ENCODE measurements at regions not wholly inside any gene's neighbourhood (a gene's known extent, or its start where the extent isn't known, plus 50 kb on each side); places are given as distances from the start of the nearest gene placed in this dataset.
"Not testable (repeated sequence)": the region's sequence is repeated elsewhere in the genome, so short reads cannot be mapped to it uniquely, and the experiment has no call there.

GRCh38 chr11:71638801-71639519 is 56.3 kb upstream of the KRTAP5-11 start:
- DNase-seq = peak; percentile 64 to 78

DNA sequence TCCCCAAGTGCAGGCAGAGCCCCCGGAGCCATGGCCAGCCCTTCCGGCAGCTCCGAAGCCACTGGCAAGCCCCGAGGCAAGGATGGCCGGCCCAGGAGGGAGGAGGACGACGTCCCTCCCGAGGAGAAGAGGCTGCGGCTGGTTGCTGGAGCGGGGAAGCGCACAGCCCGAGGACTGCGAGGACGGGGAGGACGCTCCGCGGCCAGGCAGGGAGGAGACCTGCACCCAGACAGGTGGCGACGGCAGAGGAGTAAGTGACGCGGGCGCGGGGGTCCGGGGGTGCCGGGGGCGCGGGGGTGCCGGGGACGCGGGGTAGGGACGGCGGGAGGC is 56.8 kb upstream of the KRTAP5-11 start:
- DNase-seq = not testable (repeated sequence)

- DNase-seq = not testable (repeated sequence)
Observed at GRCh38 chr11:71639916-71640315, 57.2 kb upstream of the KRTAP5-11 start.

GRCh38 chr11:71647078-71647477 is 64.4 kb upstream of the KRTAP5-11 start:
- not testable (repeated sequence) for DNase-seq

DNA sequence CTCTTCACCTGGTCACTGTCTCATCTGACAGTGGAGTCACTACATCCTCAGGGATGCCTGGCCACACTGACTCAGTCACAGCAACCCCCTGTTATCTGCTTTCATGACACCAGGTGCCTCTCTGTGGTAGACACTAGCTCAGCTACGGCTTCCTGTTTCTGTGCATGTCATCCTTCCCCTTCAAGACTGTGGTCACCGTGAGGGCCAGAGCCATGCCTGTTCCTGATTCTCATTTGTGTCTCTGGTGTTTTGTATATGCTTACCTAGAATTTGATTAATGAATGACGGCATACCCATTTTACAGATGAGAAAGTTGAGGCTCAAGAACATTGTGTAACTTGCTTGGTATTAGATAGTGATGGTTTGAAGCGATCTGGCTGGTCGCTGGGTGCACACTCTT is 70.3 kb upstream of the KRTAP5-11 start:
- not testable (repeated sequence) for DNase-seq

GRCh38 chr11:71654423-71654822 is 71.7 kb upstream of the KRTAP5-11 start:
- DNase-seq = not testable (repeated sequence)

DNA sequence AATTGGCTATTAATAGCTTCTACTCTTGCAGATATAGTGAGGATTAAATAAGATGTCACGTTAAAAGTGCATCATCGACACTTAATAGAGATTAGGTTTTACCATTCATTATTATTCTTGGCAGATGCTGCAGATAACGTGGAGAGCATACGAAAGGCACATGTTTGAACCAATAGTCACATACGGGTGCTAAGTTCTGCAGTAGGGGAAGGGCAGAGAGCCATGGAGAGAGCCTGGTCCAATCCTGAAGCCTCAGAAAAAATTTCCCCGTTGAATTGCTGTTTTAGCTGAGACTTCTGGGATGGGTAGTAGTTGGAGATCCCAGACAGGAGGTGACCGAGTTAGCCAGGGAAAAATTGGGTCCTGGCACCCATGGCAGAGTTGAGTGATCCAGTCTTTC is 72.4 kb upstream of the KRTAP5-11 start:
- DNase-seq = not testable (repeated sequence)

DNA sequence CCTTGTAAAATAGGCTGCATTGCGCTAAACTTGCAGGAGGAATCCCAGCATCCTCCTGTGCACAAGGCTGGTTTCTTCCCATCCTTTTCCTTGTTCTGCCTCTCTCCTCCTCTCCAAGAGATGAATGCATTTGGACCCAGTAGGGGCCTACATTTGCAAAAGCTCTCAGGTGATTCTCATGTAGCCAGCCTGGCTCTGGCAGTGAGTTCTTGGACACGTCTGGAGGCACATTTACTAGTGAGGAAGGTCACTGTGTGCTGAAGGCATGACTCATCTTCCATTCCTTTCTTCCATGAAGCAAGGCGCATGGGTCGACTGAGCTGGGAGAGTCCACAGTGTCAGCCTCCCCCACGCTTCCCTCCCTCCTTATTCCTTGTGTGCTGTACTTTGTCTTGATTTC is 73.8 kb upstream of the KRTAP5-11 start:
- not testable (repeated sequence) for DNase-seq

- not testable (repeated sequence) for DNase-seq
Observed at GRCh38 chr11:71664941-71665340, 82.3 kb upstream of the KRTAP5-11 start.

DNA sequence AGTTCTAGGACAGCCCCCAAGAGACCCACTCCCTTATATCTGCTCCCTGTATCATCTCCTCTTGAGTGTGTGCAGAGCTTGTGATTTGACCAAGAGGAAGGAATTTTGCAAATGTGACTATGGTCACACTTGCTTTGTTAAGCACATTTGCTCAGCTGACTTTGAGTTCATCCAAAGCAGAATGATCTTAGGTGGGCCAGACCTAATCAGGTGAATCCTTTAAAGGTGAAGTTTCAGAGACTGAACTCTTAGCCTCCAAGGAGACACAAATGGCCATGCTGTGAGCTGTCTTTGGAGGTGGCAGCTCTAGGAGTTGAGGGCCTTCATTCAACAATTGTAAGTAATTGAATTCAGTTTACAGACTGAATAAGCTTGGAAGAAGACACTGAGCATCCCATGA is 115.4 kb upstream of the KRTAP5-11 start:
- DNase-seq = not testable (repeated sequence)

GRCh38 chr11:71698961-71699360 is 116.3 kb upstream of the KRTAP5-11 start:
- DNase-seq = not testable (repeated sequence)

DNA sequence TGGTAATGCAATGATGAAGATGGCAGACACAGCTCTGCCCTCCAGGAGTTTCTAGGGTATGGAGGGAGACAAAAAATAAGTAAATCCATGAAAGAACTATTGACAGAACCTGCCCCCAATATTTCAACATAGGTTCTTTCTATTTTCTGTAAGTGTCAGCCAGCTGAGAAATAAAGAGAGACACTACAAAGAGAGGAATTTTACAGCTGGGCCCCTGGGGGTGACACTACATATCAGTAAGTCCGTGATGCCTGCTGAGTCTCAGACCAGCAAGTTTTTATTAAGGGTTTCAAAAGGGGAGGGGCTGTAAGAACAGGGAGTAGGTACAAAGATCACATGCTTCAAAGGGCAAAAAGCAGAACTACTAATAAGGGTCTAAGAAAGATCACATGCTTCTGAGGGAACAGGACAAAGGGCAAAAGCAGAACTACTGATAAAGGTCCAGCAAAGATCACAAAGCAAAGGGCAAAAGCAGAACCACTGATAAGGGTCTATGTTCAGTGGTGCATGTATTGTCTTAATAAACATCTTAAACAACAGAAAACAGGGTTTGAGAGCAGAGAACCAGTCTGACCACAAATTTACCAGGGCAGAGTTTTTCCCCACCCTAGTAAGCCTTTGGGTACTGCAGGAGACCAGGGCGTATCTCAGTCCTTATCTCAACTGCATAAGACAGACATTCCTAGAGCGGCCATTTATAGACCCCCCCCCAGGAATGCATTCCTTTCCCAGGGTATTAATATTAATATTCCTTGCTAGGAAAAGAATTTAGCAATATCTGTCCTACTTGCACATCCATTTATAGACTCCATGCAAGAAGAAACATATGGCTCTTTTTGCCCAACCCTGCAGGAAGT is 119.0 kb upstream of the KRTAP5-11 start:
- not testable (repeated sequence) for DNase-seq

DNA sequence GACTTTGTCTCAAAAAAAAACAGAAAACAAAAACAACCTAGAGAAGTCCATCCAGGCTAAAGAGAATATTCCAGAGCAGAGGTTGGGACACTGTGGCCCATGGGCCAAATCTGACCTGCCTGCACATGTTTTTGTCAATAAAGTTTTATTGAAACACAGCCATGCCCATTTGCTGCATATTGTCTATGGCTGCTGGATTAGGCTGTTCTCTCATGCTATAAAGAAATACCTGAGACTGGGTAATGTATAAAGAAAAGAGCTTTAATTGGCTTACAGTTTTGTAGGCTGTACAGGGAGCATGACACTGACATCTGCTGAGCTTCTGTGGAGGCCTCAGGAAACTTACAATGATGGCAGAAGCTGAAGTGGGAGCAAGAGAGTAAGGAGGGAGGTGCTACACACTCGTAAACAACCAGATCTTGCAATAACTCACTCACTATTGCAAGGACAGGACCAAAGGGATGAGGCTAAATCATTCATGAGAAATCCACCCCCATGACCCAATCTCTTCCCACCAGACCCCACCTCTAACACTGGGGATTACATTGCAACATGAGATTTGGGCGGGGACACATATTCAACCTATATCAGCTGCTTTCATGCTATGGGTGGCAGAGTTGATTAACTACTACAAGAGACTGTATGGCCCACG is 122.5 kb upstream of the KRTAP5-11 start:
- not testable (repeated sequence) for DNase-seq

- not testable (repeated sequence) for DNase-seq
Observed at GRCh38 chr11:71705738-71706432, 123.2 kb upstream of the KRTAP5-11 start.

DNA sequence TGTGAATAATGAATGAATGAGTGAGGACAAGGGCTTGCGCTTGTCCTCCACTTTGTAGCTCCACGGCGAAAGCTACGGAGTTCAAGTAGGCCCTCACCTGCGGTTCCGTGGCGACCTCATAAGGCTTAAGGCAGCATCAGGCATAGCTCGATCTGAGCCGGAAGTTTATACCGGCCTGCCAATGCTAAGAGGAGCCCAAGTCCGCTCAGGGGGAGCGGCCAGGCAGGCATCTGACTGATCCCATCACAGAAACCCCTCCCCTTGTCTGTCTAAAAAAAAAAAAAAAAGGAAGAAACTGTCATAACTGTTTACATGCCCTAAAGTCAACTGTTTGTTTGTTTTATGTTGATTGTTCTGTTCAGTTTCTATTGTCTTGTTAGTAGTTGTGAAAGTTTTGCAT is 124.4 kb upstream of the KRTAP5-11 start:
- not testable (repeated sequence) for DNase-seq

DNA sequence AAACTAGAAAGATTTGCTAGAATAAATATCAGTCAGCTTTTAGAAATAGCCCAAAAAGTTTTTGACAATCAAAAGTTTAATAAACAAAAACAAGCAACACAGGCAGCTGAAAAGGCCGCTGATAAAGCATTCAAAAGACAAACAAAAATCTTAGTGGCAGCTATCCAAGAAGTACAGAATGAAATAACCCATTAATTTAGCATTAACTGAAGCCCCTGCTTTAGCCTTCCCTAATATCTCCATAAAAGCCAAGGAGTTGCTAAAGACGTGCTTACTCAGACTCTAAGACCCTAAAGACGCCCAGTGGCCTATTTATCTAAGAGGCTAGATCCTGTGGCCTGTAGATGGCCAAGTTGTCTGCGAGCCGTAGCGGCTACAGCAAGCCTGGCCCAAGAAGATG is 123.5 kb upstream of the DEFB108B start:
- not testable (repeated sequence) for DNase-seq

DNA sequence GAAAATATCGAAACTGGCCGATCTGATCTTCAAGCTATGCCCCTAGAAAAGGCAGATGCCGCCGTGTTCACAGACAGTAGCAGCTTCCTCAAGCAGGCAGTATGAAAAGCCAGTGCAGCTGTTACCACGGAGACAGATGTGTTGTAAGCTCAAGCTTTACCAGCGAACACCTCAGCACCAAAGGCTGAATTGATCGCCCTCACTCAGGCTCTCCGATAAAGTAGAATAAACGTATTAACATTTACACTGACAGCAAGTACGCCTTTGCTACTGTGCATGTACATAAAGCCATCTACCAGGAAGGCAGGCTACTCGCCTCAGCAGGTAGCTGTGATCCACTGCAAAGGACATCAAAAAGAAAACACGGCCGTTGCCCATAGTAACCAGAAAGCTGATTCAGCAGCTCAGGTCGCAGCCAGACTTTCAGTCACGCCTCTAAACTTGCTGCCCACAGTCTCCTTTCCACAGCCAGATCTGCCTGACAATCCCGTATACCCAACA is 122.8 kb upstream of the DEFB108B start:
- DNase-seq = peak; percentile 4 to 15

DNA sequence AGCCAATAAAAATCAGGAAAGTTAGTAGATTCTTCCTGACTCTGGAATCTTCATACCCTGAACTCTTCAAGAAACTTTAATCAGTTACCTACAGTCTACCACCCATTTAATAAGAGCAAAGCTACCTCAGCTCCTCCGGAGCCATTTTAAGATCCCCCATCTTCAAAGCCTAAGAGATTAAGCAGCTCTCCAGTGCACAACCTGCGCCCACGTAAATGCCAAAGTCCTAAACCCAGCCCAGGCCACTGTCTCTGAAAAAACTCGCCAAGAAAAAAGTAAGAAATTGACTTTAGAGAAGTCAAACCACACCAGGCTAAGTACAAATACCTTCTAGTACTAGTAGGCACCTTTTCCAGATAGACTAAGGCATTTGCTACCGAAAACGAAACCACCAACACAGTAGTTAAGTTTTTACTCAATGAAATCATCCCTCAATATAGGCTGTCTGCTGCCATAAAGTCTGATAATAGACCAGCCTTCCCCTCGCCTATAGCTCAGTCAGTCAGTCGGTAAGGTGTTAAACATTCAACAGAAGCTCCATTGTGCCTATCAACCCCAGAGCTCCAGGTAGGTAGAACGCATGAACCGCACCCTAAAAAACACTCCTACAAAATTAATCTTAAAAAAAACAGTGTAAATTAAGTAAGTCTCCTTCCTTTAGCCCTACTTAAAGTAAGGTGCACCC is 122.2 kb upstream of the DEFB108B start:
- peak in 1 of 2 donors; percentile 1 for DNase-seq

GRCh38 chr11:71712350-71712749 is 120.7 kb upstream of the DEFB108B start:
- not testable (repeated sequence) for DNase-seq

- DNase-seq = not testable (repeated sequence)
Observed at GRCh38 chr11:71712846-71713245, 120.2 kb upstream of the DEFB108B start.

DNA sequence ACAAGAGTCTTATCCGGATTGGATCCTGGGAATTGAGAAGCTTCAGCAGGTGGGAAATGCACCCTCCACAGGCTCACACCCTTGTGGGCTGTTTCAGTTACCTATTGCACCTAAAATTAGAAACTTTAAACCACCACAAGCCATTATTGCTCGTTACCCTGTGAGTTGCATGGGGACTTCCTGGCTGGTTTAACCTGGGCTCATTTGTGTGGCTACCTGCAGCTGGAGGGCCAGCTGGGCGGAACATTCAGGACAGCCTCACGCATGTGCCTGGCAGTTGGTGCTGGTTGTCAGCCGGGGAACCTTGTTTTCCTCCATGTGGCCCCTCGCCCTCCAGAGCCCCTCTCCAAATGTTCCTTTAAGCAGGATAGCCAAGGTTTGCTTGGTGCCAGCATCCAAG is 118.5 kb upstream of the DEFB108B start:
- not testable (repeated sequence) for DNase-seq

DNA sequence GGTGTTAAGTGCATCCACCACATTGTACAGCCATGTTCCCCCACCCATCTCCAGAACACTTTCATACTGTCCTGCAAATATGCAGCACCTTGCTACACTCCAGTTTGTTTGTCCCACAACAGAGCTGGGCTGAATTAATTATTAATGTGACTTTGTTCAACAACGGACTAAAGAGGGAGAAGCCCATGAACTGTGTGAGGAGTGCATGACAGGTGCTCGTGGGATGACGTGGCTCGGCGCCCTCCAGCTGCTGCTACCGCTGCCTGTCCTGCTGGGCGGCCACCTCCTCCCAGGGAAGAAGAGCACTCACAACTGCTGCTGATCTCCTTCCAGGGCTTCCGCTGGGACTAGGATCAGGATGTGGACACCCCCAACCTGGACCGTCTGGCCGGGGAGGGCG is 111.2 kb upstream of the DEFB108B start:
- not testable (repeated sequence) for DNase-seq
